ENCODE measurements at regions not wholly inside any gene's neighbourhood (a gene's known extent, or its start where the extent isn't known, plus 50 kb on each side); places are given as distances from the start of the nearest gene placed in this dataset.

DNA sequence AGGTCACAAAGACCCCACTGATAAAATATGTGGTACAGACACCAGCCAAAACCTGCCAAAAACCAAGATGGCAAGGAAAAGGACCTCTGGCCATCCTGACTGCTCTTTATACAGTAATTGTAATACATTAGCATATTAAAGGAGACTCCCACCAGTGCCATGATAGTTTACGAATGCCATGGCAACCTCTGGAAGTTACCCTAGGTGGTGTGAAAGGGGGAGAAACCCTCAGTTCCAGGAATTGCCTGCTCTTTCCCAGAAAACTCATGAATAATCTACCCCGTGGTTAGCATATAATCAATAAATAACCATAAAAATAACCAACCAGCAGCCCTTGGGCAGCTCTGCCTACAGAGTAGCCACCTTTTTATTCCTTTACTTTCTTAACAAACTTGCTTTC lies 129.8 kb upstream of the EPB41L3 start:
- Histone ChIP-seq H3K4me1 (ENCODE audit: insufficient read depth, low read length) (no peaks in the 10 kb centered on the region), H3K9me3 (ENCODE audit: control insufficient read depth in 1 of 2, insufficient read depth in 1 of 2, low read length in 2 of 2) (no peaks in the 10 kb centered on the region), H3K27me3 (ENCODE audit: control insufficient read depth in 1 of 2, insufficient read depth in 2 of 2, low read length in 2 of 2) (no peaks in the 10 kb centered on the region), H3K27ac (ENCODE audit: low read depth in 1 of 2, low read length in 2 of 2) (no peak overlapping the region), H3K4me3 (ENCODE audit: low read length) (no peak overlapping the region), H3K36me3 (ENCODE audit: insufficient read depth, low read length) (no peaks in the 10 kb centered on the region)
- ChIA-PET POLR2A (no interaction called here), CTCF (no interaction called here)
- H3K27me3 Mint-ChIP-seq = peaks cover 8% of the 10 kb centered on the region
- no peaks in the 10 kb centered on the region for H3K36me3 Mint-ChIP-seq (ENCODE audit: low read depth)
- no peak overlapping the region for H3K27ac Mint-ChIP-seq
- H3K4me3 Mint-ChIP-seq = no peak overlapping the region
- DNase-seq (no peak), ATAC-seq (ENCODE audit: poor library complexity) (no peak)
- no peak for TF ChIP-seq CTCF (IDR thresholded peaks at IDR 0.05)
- intact Hi-C loops (cut with DNase I, micrococcal nuclease) = no loop called here
- no peaks in the 10 kb centered on the region for H3K9me3 Mint-ChIP-seq
- no peaks in the 10 kb centered on the region for H3K4me1 Mint-ChIP-seq (ENCODE audit: low read depth)

DNA sequence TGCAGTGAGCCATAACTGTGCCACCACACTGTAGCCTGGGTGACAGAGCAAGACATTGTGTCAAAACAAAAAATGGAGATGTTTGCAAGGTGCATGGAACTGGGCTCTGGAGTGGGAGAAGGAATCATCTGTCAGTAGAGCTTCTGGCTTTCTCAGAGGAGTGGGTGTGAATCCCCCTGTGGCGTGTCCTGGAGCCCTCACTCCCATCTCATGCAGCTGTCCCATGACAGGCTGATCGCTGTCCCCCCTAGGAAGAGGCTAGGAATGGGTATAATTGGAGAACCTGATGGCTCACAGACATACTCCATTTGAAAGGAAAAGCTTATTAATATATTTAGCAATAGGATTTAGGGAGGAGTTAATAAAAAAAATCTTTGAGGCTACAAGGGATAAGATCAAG lies 125.8 kb upstream of the EPB41L3 start:
- no peaks in the 10 kb centered on the region for H3K9me3 Mint-ChIP-seq
- DNase-seq (no peak), ATAC-seq (ENCODE audit: poor library complexity) (no peak)
- no peaks in the 10 kb centered on the region for H3K4me1 Mint-ChIP-seq (ENCODE audit: low read depth)
- TF ChIP-seq CTCF (IDR thresholded peaks at IDR 0.05) = no peak
- no peaks in the 10 kb centered on the region for H3K27me3 ChIP-seq (ENCODE audit: control insufficient read depth in 1 of 2, insufficient read depth in 2 of 2, low read length in 2 of 2)
- H3K4me1 ChIP-seq (ENCODE audit: insufficient read depth, low read length) = no peaks in the 10 kb centered on the region
- no peak overlapping the region for H3K27ac Mint-ChIP-seq
- H3K36me3 ChIP-seq (ENCODE audit: insufficient read depth, low read length) = no peaks in the 10 kb centered on the region
- intact Hi-C loops (cut with DNase I, micrococcal nuclease) = no loop called here
- ChIA-PET POLR2A (no interaction called here), CTCF (no interaction called here)
- no peak overlapping the region for H3K27ac ChIP-seq (ENCODE audit: low read depth in 1 of 2, low read length in 2 of 2)
- H3K36me3 Mint-ChIP-seq (ENCODE audit: low read depth) = no peaks in the 10 kb centered on the region
- H3K9me3 ChIP-seq (ENCODE audit: control insufficient read depth in 1 of 2, insufficient read depth in 1 of 2, low read length in 2 of 2) = no peaks in the 10 kb centered on the region
- no peak overlapping the region for H3K4me3 Mint-ChIP-seq
- H3K4me3 ChIP-seq (ENCODE audit: low read length) = no peak overlapping the region
- no peaks in the 10 kb centered on the region for H3K27me3 Mint-ChIP-seq

- intact Hi-C loops (cut with DNase I, micrococcal nuclease) = no loop called here
- ChIA-PET POLR2A (no interaction called here), CTCF (no interaction called here)
- ATAC-seq (ENCODE audit: poor library complexity) (no peak), DNase-seq (no peak)
- Histone ChIP-seq H3K9me3 (ENCODE audit: control insufficient read depth in 1 of 2, insufficient read depth in 1 of 2, low read length in 2 of 2) (no peaks in the 10 kb centered on the region), H3K27ac (ENCODE audit: low read depth in 1 of 2, low read length in 2 of 2) (no peak overlapping the region), H3K36me3 (ENCODE audit: insufficient read depth, low read length) (no peaks in the 10 kb centered on the region), H3K4me3 (ENCODE audit: low read length) (no peak overlapping the region), H3K27me3 (ENCODE audit: control insufficient read depth in 1 of 2, insufficient read depth in 2 of 2, low read length in 2 of 2) (no peaks in the 10 kb centered on the region), H3K4me1 (ENCODE audit: insufficient read depth, low read length) (no peaks in the 10 kb centered on the region)
- Mint-ChIP-seq H3K4me3 (no peak overlapping the region), H3K4me1 (ENCODE audit: low read depth) (no peaks in the 10 kb centered on the region), H3K36me3 (ENCODE audit: low read depth) (no peaks in the 10 kb centered on the region), H3K9me3 (no peaks in the 10 kb centered on the region), H3K27me3 (no peaks in the 10 kb centered on the region), H3K27ac (no peak overlapping the region)
- TF ChIP-seq CTCF (IDR thresholded peaks at IDR 0.05) = no peak
These were observed 124.4 kb upstream of the EPB41L3 start for GRCh38 chr18:5668087-5668715.
